H9 (cell line): ENCODE measurements at regions not wholly inside any gene's neighbourhood (a gene's known extent, or its start where the extent isn't known, plus 50 kb on each side); places are given as distances from the start of the nearest gene placed in this dataset.

Experiments used
- DNase-seq: peaks from one replicate; pipeline ENCODE4 v3.0.0-alpha.2; 2017
- H2AFZ ChIP-seq: one replicate; pipeline ENCODE4 v1.6.1; 2013; ENCODE audit warnings: mild to moderate bottlenecking, low read length, control low read depth, moderate library complexity
- H2AK5ac ChIP-seq: 2 replicates; pipeline ENCODE4 v1.6.1; 2013; ENCODE audit warnings: low read length, control low read depth, mixed read lengths; ENCODE audit not compliant: insufficient read length
- H2BK120ac ChIP-seq: one replicate; pipeline ENCODE4 v1.6.1; 2013; ENCODE audit warnings: low read depth, mild to moderate bottlenecking, low read length, control low read depth, inconsistent platforms; ENCODE audit not compliant: poor library complexity, severe bottlenecking
- H2BK12ac ChIP-seq: 2 replicates; pipeline ENCODE4 v1.6.1; 2013; ENCODE audit warnings: low read length, control low read depth, mixed read lengths, low read depth; ENCODE audit not compliant: insufficient read length
- H2BK15ac ChIP-seq: 2 replicates; pipeline ENCODE4 v1.6.1; 2013; ENCODE audit warnings: low read depth, low read length, control low read depth
- H2BK20ac ChIP-seq: one replicate; pipeline ENCODE4 v1.6.1; 2013; ENCODE audit warnings: low read depth, mild to moderate bottlenecking, low read length, control low read depth, inconsistent platforms; ENCODE audit not compliant: poor library complexity, severe bottlenecking
- H2BK5ac ChIP-seq: 2 replicates; pipeline ENCODE4 v1.6.1; 2013; ENCODE audit warnings: low read length, control low read depth, mixed read lengths; ENCODE audit not compliant: insufficient read length
- H3K14ac ChIP-seq: 2 replicates; pipeline ENCODE4 v1.6.1; 2013; ENCODE audit warnings: low read length, control low read depth; ENCODE audit not compliant: insufficient read depth
- H3K18ac ChIP-seq: 2 replicates; pipeline ENCODE4 v1.6.1; 2013; ENCODE audit warnings: low read depth, mild to moderate bottlenecking, mixed read lengths, low read length, control low read depth; ENCODE audit not compliant: insufficient read length
- H3K23ac ChIP-seq: 2 replicates; pipeline ENCODE4 v1.6.1; 2013; ENCODE audit warnings: low read length, control low read depth, mixed read lengths, low read depth; ENCODE audit not compliant: insufficient read length
- H3K23me2 ChIP-seq: 2 replicates; pipeline ENCODE4 v1.6.1; 2013; ENCODE audit warnings: low read depth, mild to moderate bottlenecking, mixed read lengths, low read length, control low read depth; ENCODE audit not compliant: insufficient read length, poor library complexity, severe bottlenecking
- H3K27ac ChIP-seq: 2 replicates; pipeline ENCODE4 v1.5.1; 2013; ENCODE audit warnings: low read length, control low read depth, mixed read lengths, low read depth; ENCODE audit not compliant: insufficient read length
- H3K27me3 ChIP-seq: 2 replicates; pipeline ENCODE4 v1.6.1; 2013; ENCODE audit warnings: low read length, control low read depth, inconsistent platforms; ENCODE audit not compliant: insufficient read depth
- H3K4ac ChIP-seq: 2 replicates; pipeline ENCODE4 v1.6.1; 2013; ENCODE audit warnings: low read depth, mild to moderate bottlenecking, control low read depth, inconsistent platforms, low read length, moderate library complexity
- H3K4me1 ChIP-seq: 2 replicates; pipeline ENCODE4 v1.6.1; 2013; ENCODE audit warnings: low read length, control low read depth, inconsistent platforms; ENCODE audit not compliant: insufficient read depth
- H3K4me2 ChIP-seq: 2 replicates; pipeline ENCODE4 v1.6.1; 2013; ENCODE audit warnings: low read length, control low read depth, mixed read lengths; ENCODE audit not compliant: insufficient read length, insufficient read depth
- H3K56ac ChIP-seq: 2 replicates; pipeline ENCODE4 v1.6.1; 2013; ENCODE audit warnings: low read depth, mild to moderate bottlenecking, mixed read lengths, low read length, control low read depth; ENCODE audit not compliant: insufficient read length
- H3K79me1 ChIP-seq: 2 replicates; pipeline ENCODE4 v1.6.1; 2013; ENCODE audit warnings: low read depth, mild to moderate bottlenecking, moderate library complexity, low read length, control low read depth, inconsistent platforms; ENCODE audit not compliant: insufficient read depth, poor library complexity, severe bottlenecking
- H3K79me2 ChIP-seq: 2 replicates; pipeline ENCODE4 v1.6.1; 2013; ENCODE audit warnings: low read length, control low read depth, inconsistent platforms; ENCODE audit not compliant: insufficient read depth
- H3K9ac ChIP-seq: 2 replicates; pipeline ENCODE4 v1.6.1; 2013; ENCODE audit warnings: low read length, control low read depth, mixed read lengths; ENCODE audit not compliant: insufficient read length; ENCODE audit errors: extremely low read depth
- H3K9me3 ChIP-seq: one replicate; pipeline ENCODE4 v1.6.1; 2013; ENCODE audit warnings: low read depth, low read length, inconsistent platforms; ENCODE audit not compliant: control insufficient read depth
- H3T11ph ChIP-seq: one replicate; pipeline ENCODE4 v1.6.1; 2013; ENCODE audit warnings: mild to moderate bottlenecking, low read length, control low read depth, inconsistent platforms
- H4K20me1 ChIP-seq: one replicate; pipeline ENCODE4 v1.6.1; 2013; ENCODE audit not compliant: control insufficient read depth, insufficient read length, insufficient read depth
- H4K5ac ChIP-seq: 2 replicates; pipeline ENCODE4 v1.6.1; 2013; ENCODE audit warnings: low read depth, mild to moderate bottlenecking, mixed read lengths, low read length, control low read depth; ENCODE audit not compliant: insufficient read length
- H4K8ac ChIP-seq: replicated peaks from 2 replicates; pipeline ENCODE4 v1.6.1; 2013; ENCODE audit warnings: low read length, control low read depth, mixed read lengths, low read depth; ENCODE audit not compliant: insufficient read length
- H4K91ac ChIP-seq: 2 replicates; pipeline ENCODE4 v1.6.1; 2013; ENCODE audit warnings: low read depth, mild to moderate bottlenecking, moderate library complexity, mixed read lengths, low read length, control low read depth; ENCODE audit not compliant: insufficient read length
- H3K27ac Mint-ChIP-seq, 3 experiments: 2 replicates in 2 of 3; 3 replicates in 1 of 3; pipeline ENCODE4 v1.8.0; 2020 to 2021; ENCODE audit warnings: mixed read lengths in 3 of 3, mild to moderate bottlenecking in 1 of 3, moderate library complexity in 1 of 3
- H3K27me3 Mint-ChIP-seq: 2 replicates; pipeline ENCODE4 v1.8.0; 2021; ENCODE audit warnings: low read depth, mild to moderate bottlenecking, moderate library complexity, mixed read lengths
- H3K36me3 Mint-ChIP-seq, 3 experiments: 2 replicates in 2 of 3; 3 replicates in 1 of 3; pipeline ENCODE4 v1.8.0; 2020 to 2021; ENCODE audit warnings: low read depth in 3 of 3, mixed read lengths in 3 of 3; ENCODE audit not compliant: insufficient read depth in 1 of 3
- H3K4me1 Mint-ChIP-seq, 2 experiments: 2 replicates each; pipeline ENCODE4 v1.8.0; 2020; ENCODE audit warnings: mixed read lengths in 2 of 2
- H3K4me3 Mint-ChIP-seq, 2 experiments: 2 replicates in 1 of 2; 3 replicates in 1 of 2; pipeline ENCODE4 v1.8.0; 2020 to 2021; ENCODE audit warnings: mild to moderate bottlenecking in 2 of 2, mixed read lengths in 2 of 2, moderate library complexity in 1 of 2
- H3K9me3 Mint-ChIP-seq, 2 experiments: 2 replicates in 1 of 2; 3 replicates in 1 of 2; pipeline ENCODE4 v1.8.0; 2020; ENCODE audit warnings: mild to moderate bottlenecking in 2 of 2, mixed read lengths in 2 of 2, moderate library complexity in 1 of 2
- WGBS: extraction: QIAGEN DNeasy Blood & Tissue Kit; methylation state at CpG from one replicate; pipeline ENCODE4 v1.1.7; 2013; ENCODE audit warnings: missing lambda C conversion rate, low lambda C conversion rate, mixed read lengths; ENCODE audit not compliant: insufficient read length; ENCODE audit errors: extremely low coverage; 5-methylcytosine and 5-hydroxymethylcytosine counted together
- TF ChIP-seq, protein P1 (sequence below): fragments of 200-600 bp; sonication (generic); conservative IDR thresholded peaks from 3 replicates; pipeline ENCODE4 v1.8.0; 2021; ENCODE audit warnings: antibody characterized with exemption, mild to moderate bottlenecking

DNA sequence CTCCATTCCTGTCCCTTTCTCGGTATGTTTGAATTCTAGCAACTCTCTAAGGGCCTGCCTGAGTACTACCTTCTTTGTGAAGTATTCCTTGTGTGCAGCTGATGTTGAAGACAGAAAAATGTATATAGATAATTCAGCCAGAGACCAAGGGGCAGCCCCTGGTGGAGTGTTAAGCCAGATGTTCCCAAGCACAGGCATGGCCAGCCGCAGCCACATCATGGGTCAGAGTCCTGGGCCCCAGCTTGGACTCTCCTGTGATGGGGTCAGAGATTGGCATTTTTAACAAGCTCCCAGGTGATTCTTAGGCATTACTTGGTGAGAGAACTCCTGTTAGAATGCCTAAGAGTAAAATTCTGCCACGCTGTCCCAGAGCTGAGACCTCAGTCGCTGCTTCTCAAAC is 100.8 kb downstream of the IRF8 start:
- no peak overlapping the region for H2AK5ac ChIP-seq
- H3K14ac ChIP-seq = no peak overlapping the region
- H2BK5ac ChIP-seq = no peak overlapping the region
- no peak overlapping the region for H2BK12ac ChIP-seq
- Mint-ChIP-seq H3K4me1 (no peaks in the 10 kb centered on the region), H3K36me3 (no peaks in the 10 kb centered on the region), H3K27ac (no peak overlapping the region), H3K9me3 (peaks cover 0 to 4% of the 10 kb centered on the region in 2 experiments; a peak in 1 of 5 replicates), H3K27me3 (peaks cover 20% of the 10 kb centered on the region), H3K4me3 (no peak overlapping the region)
- H3T11ph ChIP-seq = no peak overlapping the region
- TF ChIP-seq, protein P1, sequence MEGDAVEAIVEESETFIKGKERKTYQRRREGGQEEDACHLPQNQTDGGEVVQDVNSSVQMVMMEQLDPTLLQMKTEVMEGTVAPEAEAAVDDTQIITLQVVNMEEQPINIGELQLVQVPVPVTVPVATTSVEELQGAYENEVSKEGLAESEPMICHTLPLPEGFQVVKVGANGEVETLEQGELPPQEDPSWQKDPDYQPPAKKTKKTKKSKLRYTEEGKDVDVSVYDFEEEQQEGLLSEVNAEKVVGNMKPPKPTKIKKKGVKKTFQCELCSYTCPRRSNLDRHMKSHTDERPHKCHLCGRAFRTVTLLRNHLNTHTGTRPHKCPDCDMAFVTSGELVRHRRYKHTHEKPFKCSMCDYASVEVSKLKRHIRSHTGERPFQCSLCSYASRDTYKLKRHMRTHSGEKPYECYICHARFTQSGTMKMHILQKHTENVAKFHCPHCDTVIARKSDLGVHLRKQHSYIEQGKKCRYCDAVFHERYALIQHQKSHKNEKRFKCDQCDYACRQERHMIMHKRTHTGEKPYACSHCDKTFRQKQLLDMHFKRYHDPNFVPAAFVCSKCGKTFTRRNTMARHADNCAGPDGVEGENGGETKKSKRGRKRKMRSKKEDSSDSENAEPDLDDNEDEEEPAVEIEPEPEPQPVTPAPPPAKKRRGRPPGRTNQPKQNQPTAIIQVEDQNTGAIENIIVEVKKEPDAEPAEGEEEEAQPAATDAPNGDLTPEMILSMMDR = no peak
- H3K56ac ChIP-seq = no peak overlapping the region
- DNase-seq = no peak
- H3K18ac ChIP-seq = no peak overlapping the region
- H2BK15ac ChIP-seq = no peak overlapping the region
- no peak overlapping the region for H3K27ac ChIP-seq
- H3K23me2 ChIP-seq = no peaks in the 10 kb centered on the region
- H3K4me1 ChIP-seq = no peaks in the 10 kb centered on the region
- no peaks in the 10 kb centered on the region for H3K27me3 ChIP-seq
- H4K8ac ChIP-seq = no peak overlapping the region
- no peaks in the 10 kb centered on the region for H3K79me2 ChIP-seq
- H4K91ac ChIP-seq = no peak overlapping the region
- no peak overlapping the region for H2BK120ac ChIP-seq
- H2AFZ ChIP-seq = no peak overlapping the region
- H2BK20ac ChIP-seq = no peak overlapping the region
- H3K4me2 ChIP-seq = no peak overlapping the region
- no peaks in the 10 kb centered on the region for H3K79me1 ChIP-seq
- no peaks in the 10 kb centered on the region for H3K9me3 ChIP-seq
- no peak overlapping the region for H3K4ac ChIP-seq
- WGBS = no CpG with 5 or more reads among the region's 4 CpGs
- no peak overlapping the region for H3K9ac ChIP-seq
- H4K5ac ChIP-seq = no peak overlapping the region
- no peaks in the 10 kb centered on the region for H4K20me1 ChIP-seq
- no peak overlapping the region for H3K23ac ChIP-seq
